ENCODE measurements at regions not wholly inside any gene's neighbourhood (a gene's known extent, or its start where the extent isn't known, plus 50 kb on each side); places are given as distances from the start of the nearest gene placed in this dataset.
"Not testable (repeated sequence)": the region's sequence is repeated elsewhere in the genome, so short reads cannot be mapped to it uniquely, and the experiment has no call there.

DNA sequence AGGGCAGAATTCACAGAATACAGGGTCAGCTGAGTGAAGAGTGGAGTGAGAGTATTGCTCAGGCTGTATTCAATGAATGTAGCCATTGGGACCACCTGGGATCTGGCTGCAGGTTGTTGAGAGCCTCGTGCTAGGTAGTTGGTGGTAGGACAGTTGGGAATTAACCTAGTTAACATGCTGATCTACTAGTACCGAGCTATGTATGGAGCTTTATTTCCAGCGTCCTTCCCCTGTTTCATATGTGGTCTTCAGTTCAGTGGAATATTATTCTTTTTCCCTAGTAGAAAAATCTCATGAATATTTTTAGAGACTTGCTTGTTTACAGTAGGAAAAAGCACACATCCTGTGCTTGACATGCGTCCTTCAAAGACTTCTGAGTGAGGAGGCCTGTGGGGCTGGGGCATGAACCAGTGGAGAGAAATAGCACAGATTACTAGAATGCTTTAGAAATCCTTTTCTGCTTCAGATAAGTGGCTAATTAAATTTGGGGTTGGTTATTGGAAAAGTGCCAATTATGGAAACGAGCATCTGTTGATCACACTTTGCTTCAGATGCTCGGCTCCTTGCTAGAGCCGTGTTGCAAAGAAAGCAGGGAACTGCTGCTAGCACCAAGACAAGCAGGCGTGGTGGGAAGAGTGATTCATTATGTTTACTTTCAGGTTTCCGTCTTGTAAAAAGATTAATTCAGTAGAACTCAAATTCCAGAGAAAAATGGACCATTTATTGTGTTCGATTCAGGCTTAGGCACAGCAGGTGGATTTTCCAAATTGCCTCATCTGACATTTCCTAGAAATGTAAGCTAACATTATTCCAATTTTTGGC is 53.6 kb downstream of the ARF6 start:
- DNase-seq, result peak; percentile 94

GRCh38 chr14:49947506-49947905 is 54.6 kb downstream of the ARF6 start:
- peak; percentile 24 for DNase-seq

DNA sequence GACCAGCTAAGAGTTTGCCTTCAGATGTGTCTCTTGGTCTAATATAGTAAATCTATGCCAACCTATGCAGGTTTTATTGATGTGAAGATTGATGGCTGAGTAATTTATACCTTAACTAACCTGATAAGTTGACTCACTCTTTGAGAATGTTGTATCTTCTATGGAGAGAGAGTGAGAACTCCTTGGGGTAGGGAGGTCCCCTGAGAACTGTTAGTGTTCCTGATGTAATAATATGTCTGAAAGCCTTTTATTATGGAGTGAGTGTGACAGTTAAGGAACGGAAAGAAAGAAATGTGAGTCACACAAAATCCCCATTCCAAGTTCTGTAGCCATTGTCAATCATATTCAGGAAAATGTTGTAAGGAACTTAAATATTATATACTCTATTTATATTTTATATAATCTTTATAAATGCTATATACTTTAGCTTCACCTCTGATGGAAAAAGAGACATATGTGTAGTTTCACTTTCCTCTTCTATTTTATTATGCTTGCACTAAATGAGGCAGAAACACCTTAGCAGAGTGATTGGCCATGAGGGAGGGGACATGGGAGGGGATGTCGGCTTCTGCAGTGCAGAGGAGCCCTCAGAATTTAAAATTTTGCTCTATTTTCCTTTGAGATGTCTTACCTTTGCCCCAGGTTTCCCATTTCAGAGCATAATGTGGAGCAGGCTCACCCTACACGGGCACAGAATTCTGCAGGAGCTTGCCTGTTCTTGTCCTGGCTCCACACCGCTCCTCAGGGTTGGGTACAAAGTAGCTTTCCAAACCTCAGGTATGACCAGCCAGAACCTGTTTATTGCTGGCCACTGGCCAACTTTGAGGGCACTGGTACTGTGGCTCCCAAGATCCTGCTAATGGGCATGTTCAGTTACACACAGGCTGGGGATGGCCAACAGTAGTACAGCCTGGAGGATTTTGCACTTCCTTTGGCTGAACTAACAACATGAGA is 57.7 kb downstream of the ARF6 start:
- DNase-seq, result no peak

DNA sequence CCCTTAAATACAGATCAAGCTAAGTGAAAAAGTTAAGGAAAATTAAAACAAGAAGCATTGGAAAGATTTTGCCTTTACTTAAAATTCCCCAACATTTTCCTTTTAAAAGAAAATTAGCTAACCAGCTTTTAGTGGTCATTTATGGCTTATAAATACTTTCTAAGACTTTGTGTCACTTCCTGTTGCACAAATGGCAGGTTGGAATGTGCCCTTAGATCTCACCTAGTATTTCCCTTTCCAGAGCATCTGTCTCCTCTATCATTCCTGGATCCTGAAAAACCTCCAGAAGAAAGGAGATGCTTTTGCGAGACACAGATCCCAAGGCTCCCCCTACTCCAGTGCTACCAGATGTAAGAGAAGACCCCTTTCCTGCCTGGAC is 58.3 kb downstream of the ARF6 start:
- DNase-seq, result no peak

GRCh38 chr14:49951691-49952345 is 58.9 kb downstream of the ARF6 start:
- DNase-seq, result no peak

DNA sequence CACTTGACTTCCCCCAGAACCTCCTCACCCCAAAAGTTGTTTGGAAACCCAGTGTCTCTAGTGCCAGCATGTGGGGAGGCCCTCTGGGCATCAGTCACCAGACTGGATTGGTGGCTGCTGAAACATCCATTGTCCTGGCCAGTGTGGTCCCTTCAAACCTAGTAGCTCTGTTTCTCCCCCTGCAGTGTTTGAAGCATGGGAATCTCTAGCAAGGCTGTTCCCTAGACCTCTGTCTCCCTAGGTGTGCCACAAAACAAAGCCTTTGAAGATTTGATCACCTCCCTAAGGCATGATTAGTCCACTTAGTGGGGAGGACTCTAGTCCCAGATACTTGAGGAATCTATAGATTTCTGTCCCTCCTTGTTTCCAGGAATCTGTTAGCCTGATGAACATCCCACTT is 60.3 kb downstream of the ARF6 start:
- DNase-seq, result no peak

DNA sequence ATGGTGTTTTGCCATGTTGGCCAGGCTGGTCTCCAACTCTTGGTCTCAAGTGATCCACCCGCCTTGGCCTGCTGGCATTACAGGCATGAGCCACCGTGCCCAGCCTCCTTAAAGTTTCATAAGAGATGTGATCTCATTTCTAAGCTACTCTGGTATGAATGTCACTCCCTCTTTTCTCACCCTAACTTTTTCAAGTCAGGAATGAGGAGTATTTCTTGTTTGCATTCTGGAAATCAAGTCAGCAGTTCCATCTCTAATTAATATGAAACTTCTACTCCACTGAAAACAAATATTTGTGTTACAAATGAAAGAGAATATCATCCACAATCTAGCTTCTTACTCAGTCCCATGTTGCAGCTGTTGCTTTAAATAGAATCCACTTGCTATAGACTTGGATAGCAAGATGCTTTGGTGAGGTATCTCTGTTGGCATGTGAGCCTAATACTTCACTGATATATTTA is 61.3 kb downstream of the ARF6 start:
- DNase-seq, result no peak

DNA sequence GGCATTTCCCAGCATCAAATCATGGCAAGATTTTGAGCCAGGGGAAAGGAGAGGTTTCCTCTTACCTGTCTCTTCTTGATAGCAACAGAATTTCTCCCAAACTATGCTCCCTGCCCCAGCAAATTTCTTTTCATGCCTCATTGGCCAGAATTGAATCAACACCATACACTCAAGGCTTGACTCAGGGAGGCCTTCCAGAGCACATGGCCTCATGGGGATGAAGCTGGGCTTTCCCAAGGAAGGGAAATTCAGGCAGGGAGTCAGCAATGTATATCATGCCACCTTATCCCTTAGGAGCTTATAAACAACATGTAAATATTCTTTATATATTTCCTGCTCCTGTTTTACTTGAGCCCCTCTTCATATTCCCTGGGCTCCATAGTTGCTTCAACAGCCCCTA is 62.1 kb downstream of the ARF6 start:
- DNase-seq, result no peak

DNA sequence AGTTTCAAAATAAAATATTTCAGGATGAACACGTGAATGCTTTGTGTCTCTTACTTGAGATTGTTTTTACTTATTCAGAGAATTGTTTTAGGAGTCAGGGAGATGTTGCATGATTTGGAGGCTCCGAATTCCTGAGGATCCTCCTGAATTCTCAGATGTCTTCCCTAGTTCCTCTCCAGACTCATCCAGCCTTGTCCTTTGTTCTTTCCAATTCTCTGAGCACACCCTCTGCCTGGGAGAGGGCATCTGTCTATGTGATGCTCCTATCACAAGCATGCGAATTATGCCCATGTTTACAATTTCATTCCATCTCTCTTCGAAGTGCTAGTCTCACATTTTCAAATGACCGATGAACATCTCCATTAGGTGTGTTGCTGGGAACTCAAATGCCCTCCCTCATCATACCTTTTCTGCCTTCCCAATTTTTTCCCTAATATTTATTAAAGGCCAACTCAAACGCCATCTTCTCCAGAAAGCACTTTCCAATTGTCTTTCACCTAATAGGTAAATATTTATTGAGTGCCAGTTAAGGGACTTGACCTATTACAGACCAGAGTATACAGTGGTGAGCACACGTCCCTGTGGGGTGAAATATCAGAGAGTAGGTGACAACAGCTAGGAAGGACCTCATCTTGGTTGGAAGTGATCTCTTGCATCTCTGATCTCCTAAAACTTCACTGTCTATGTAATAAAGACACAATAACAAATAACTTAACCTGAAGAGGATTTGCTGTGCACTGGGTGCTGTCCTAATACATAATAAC is 64.4 kb downstream of the ARF6 start:
- DNase-seq, result no peak

DNA sequence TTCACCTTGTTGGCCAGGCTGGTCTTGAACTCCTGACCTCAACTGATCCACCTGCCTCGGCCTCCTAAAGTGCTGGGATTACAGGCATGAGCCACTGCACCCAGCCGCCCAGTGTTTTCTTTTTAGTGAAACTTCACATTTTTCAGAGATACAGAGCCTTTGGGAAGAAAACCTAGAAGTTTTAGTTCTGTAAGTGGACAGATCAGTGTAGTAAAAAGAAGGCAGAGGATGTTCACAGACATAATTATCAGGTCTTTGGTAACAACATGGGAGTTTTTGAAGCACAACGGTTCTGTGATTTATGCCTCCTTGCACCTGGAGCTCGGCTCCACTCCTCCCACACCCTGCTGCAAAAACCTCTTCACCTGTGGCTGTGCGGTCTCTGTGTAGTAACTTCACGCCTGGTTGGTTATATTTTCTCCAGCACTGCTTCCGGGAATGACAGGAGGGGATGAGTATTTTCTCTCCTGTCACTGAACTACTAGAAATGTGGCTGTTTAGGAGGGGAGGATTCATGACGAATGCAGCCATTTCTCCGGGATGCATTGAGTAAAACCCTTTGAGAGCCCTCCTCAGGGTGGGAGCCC is 67.0 kb downstream of the ARF6 start:
- no peak for DNase-seq

DNA sequence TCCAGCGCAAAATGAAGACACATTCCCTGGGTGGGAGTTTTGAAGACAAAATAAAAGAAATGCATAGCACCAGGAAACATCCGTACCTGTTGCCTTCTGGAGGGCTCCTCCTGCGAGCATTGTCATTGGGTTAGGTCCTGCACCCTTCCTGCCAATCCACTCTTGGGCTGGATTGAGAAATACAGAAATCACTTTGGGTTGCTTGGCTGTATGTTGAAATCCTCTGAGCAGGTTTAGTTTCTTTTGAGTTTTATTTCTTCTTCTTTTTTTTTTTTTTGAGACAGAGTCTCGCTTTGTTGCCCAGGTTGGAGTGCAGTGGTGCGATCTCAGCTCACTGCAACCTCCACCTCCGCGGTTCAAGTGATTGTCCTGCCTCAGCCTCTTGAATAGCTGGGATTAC is 67.6 kb downstream of the ARF6 start:
- no peak for DNase-seq

DNA sequence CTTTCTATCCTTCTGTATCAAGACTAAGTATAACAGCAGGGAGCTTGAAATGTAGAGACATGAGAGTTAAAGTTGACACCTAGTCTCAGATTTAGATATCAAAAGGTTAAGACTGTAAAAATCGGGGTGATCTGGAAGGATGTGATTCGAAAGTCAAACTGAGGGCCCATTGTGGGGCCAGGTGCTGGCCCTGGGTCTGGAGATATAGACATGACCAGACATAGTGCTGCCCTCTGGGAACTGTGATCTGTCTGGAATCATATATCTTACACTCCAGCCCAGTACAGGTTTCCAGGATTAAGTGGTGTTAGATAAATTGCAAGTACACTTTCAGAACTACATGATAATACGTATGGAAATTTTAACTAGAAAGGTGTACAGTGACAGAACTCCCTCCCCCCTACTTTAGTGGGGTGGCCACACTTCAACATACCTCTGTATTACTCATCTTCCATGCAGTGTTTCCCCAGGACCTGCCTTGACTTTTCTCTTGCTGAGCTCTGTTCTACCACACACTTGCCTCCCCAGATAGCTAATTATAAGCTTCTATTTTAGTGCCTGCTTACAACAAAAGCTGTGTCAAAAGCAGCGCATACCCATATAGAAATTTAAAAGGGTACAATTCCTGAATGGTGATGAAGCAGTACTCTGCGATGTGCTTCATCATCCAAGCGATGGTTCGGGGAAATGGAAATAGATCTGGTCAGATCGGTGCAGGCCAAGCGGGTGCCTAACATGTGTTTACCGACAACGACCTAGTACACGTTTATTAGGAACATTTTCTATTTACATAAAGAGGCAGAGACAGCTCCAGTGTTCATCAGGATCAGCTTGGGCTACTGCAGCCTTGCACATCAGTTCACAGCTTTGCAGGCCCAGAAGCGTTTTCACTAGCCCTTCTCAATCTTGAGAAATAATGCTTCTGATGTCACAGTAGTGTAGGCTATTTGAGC is 68.7 kb downstream of the ARF6 start:
- DNase-seq, result no peak

DNA sequence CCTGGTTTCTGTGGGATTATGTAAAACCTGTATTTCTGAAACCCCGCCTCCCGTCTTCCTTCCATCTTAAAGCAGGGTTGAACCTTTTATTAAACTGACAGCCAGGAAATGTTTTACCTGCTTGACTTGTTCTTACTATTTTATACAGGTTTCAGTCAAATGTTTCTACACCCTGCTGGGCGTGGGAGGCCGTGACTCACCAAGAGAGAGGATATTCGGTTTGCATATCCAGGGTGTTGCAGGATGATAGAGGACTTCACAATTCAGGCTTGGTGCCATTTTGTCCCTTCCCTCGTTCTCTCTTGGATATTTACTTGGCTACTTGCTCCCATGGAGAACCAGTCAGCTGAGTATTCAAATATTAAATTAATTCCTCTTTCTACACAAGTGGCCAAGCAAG is 69.7 kb downstream of the ARF6 start:
- no peak for DNase-seq

- not testable (repeated sequence) for DNase-seq
These were observed 72.3 kb downstream of the ARF6 start for GRCh38 chr14:49965068-49965651.

DNA sequence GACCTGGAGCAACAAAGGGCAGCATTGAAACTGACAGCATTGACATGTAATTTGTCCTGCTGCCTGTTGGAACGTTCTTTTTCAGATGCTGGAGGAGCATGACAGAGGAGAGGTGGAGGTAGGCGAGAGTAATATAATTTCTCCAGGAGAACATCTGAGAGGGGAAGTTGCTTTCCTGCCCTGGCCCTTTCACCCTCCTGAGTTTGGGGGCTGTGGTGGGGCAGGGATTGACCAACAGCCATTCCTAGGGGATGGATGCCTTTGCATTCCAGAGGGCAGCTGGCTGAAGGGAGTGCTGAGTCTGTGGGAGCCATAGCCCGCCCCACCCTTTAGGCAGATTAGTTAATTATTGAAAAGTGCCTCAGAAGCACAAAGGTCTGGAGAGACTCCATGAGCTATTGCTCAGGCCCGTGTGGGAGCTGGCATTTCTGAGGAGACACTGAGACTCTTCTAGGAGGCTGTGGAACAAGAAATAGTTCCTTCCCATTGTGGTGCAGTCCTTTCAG is 73.5 kb downstream of the ARF6 start:
- peak; percentile 11 for DNase-seq

- no peak for DNase-seq
These were observed 74.2 kb downstream of the ARF6 start for GRCh38 chr14:49966971-49967630.

- no peak for DNase-seq
These were observed 77.1 kb downstream of the ARF6 start for GRCh38 chr14:49969961-49970360.

DNA sequence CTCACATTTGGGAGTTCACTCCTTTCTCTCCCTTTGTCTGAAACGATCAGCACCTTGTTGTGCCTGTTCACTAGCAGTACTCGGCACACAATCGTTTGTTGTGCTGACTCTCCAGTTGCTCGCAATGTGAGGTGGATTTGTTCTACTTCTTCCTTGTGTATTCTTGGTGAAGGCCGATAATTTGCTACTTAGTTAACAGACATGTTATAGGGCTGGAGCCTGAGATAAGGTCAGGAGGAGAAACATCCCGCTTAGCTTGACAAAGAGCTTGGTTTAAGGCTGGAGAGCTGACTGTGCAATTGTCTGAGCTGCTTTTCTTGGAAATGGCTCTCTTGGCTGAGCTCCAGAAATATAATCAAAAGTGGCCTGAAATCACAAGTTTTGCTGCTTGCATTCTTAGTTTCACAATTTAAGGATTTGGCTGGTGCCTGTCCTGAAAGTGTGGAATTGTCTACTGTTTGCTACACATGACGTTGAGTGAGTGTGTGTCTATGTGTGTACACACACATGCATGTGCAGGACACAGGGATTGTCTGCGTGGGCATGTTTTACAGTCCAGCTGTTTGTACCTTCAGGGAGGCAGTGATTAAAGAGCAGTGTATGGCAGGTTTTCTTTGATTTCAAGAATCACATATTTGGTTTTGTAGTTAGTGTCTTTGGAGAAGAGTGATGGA is 77.7 kb downstream of the ARF6 start:
- DNase-seq, result no peak

All from NCI-H82 (cell line).